Esophagus (tissue), 2 donors: ENCODE measurements at regions not wholly inside any gene's neighbourhood (a gene's known extent, or its start where the extent isn't known, plus 50 kb on each side); places are given as distances from the start of the nearest gene placed in this dataset.

Experiments
- H3K27ac ChIP-seq, 2 donors: one replicate each; pipeline ENCODE4 v1.5.1; 2013; ENCODE audit warnings: low read depth in 2 of 2, mild to moderate bottlenecking in 2 of 2, inconsistent platforms in 1 of 2, low read length in 1 of 2, moderate library complexity in 1 of 2
- H3K27me3 ChIP-seq, 2 donors: one replicate each; pipeline ENCODE4 v1.6.1; 2013; ENCODE audit warnings: low read length in 2 of 2, control low read depth in 1 of 2, mild to moderate bottlenecking in 1 of 2; ENCODE audit not compliant: insufficient read depth in 2 of 2, control insufficient read depth in 1 of 2
- H3K36me3 ChIP-seq, 2 donors: one replicate each; pipeline ENCODE4 v1.6.1; 2013; ENCODE audit warnings: low read length in 1 of 2; ENCODE audit not compliant: control insufficient read depth in 2 of 2, insufficient read depth in 2 of 2
- H3K4me1 ChIP-seq, 2 donors: one replicate each; pipeline ENCODE4 v1.6.1; 2013; ENCODE audit warnings: low read length in 1 of 2; ENCODE audit not compliant: control insufficient read depth in 2 of 2, insufficient read depth in 2 of 2
- H3K4me3 ChIP-seq, 2 donors: one replicate each; pipeline ENCODE4 v1.5.1; 2013; ENCODE audit warnings: low read length in 2 of 2, mild to moderate bottlenecking in 2 of 2, low read depth in 1 of 2, moderate library complexity in 1 of 2
- H3K9me3 ChIP-seq, 2 donors: one replicate each; pipeline ENCODE4 v1.6.1; 2013; ENCODE audit warnings: mild to moderate bottlenecking in 2 of 2, low read depth in 1 of 2, low read length in 1 of 2, moderate library complexity in 1 of 2; ENCODE audit not compliant: control insufficient read depth in 2 of 2, insufficient read depth in 1 of 2
- WGBS, 2 donors: extraction: QIAGEN DNeasy Blood & Tissue Kit; methylation state at CpG; one replicate each; pipeline ENCODE4 v1.1.7; 2013; 5-methylcytosine and 5-hydroxymethylcytosine counted together
- donor health status: healthy with polysubstance abuse.
- donor health status: Bipolar disorder and iron deficiency.

- Histone ChIP-seq H3K36me3 (no peaks in the 10 kb centered on the region), H3K27me3 (no peaks in the 10 kb centered on the region), H3K27ac (peak overlapping the region; percentile 39 to 66), H3K4me3 (no peak overlapping the region), H3K9me3 (no peaks in the 10 kb centered on the region), H3K4me1 (peaks cover 0 to 6% of the 10 kb centered on the region in 2 donors)
- WGBS, 2 donors = 50 to 56% methylated on average over 6 of the region's 6 CpGs
These were observed 210.2 kb upstream of the ACTBL2 start for GRCh38 chr5:57692582-57693487.

DNA sequence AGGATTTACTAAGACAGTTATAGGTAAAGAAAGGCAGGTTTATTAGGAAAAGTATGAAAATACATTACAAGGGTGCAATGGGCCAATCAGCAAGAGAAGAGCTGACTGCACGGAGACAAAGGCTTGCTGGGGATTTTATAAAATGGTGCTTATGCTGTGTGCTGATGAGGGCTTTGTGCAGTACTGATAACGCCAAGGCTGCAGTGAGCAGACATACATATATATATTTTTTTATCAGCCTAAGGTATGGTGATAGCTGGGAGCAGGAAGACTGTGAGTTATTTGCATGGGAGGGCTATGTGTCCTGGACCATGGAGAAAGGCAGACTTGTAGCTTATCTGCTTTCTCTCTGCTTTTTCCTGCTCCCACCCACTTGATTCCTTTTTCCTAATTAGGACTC is 208.1 kb upstream of the ACTBL2 start:
- Histone ChIP-seq H3K4me3 (no peak overlapping the region), H3K36me3 (no peaks in the 10 kb centered on the region), H3K27ac (no peak overlapping the region), H3K4me1 (peaks cover 0 to 6% of the 10 kb centered on the region in 2 donors), H3K9me3 (no peaks in the 10 kb centered on the region), H3K27me3 (no peaks in the 10 kb centered on the region)
- WGBS, 2 donors = 89 to 95% methylated on average over 2 of the region's 2 CpGs

DNA sequence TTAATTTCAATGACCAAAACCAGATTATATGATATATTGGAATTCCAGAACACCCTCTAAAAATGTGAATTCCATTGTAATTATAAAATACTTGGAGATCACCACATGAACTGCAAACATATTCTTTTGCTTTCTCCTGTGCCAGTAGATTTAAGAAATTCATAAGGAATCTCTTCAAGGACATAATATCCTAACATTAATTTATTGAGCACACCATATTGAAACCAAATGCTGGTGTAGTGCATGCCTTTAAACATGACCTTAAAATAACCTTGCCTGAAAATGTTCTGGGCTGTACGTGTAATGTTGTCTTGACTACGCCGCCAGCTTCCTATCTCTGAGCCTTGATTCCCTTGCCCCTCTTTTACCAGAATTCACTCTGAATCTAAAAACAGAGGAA is 205.0 kb upstream of the ACTBL2 start:
- Histone ChIP-seq H3K4me1 (no peaks in the 10 kb centered on the region), H3K9me3 (no peaks in the 10 kb centered on the region)
- 96 to 97% methylated on average over 3 of the region's 3 CpGs for WGBS, 2 donors

DNA sequence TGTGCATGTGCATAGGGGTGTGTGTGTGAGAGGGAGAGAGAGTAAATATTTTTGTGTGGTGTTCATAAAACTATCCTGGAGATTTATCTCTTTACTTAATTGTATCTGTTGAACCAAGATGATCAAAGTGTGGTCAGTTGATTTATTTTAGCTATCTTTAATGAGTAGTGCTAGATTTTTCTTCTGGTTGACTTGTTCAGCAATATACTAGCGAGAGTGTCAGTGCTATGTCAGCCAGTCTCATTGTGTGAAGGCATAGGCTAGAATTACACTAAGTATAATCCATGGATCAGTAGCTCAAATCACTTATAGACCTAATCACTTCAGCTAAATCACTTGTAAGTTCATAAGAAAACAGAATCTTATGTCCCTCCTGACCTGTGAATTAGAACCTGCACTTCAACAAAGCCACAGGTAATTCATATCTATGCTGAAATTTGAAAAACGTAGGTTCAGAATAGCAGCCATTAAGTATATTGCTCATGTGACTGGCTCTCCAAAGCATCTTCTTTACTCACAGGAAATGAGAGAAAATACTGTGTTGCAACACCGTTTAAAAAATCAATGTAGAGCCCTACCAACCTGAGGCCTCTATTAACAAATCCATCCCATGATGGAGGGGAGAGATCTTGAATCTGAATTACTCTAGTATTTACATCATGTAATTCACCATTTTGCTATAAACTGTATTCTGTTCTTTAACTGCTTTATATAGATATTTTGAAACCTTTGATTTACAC is 203.1 kb upstream of the ACTBL2 start:
- no peak overlapping the region for H3K4me3 ChIP-seq
- WGBS, 2 donors = 74 to 81% methylated on average over 3 of the region's 3 CpGs
- H3K27ac ChIP-seq = no peak overlapping the region
- H3K27me3 ChIP-seq = no peaks in the 10 kb centered on the region
- H3K4me1 ChIP-seq = peaks cover 0 to 3% of the 10 kb centered on the region in 2 donors
- H3K9me3 ChIP-seq = no peaks in the 10 kb centered on the region
- H3K36me3 ChIP-seq = no peaks in the 10 kb centered on the region

More for the DNA sequence above, 205.0 kb upstream of the ACTBL2 start:
- no peak overlapping the region for H3K4me3 ChIP-seq
- no peaks in the 10 kb centered on the region for H3K36me3 ChIP-seq
- H3K27ac ChIP-seq = no peak overlapping the region
- H3K27me3 ChIP-seq = no peaks in the 10 kb centered on the region

DNA sequence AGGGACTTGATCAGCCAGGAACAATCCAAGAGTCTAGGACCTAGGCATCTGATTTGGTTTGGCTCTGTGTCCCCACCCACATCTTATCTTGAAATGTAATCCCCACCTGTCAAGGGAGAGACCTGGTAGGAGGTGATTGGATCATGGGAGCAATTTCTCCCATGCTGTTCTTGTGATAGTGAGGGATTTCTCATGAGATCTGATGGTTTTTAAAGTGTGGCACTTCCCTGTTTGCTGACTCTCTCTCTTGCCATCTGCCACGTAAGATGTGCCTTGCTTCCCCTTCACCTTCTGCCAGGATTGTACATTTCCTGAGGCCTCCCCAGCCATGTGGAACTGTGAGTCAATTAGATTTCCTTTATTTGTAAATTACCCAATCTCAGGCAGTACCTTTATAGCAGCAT is 201.7 kb upstream of the ACTBL2 start:
- Histone ChIP-seq H3K27me3 (no peaks in the 10 kb centered on the region), H3K36me3 (no peaks in the 10 kb centered on the region), H3K4me1 (peaks cover 0 to 3% of the 10 kb centered on the region in 2 donors), H3K27ac (peak overlapping the region; percentile 27 to 37), H3K4me3 (no peak overlapping the region), H3K9me3 (no peaks in the 10 kb centered on the region)
- 62 to 69% methylated on average over 1 of the region's 1 CpG for WGBS, 2 donors

DNA sequence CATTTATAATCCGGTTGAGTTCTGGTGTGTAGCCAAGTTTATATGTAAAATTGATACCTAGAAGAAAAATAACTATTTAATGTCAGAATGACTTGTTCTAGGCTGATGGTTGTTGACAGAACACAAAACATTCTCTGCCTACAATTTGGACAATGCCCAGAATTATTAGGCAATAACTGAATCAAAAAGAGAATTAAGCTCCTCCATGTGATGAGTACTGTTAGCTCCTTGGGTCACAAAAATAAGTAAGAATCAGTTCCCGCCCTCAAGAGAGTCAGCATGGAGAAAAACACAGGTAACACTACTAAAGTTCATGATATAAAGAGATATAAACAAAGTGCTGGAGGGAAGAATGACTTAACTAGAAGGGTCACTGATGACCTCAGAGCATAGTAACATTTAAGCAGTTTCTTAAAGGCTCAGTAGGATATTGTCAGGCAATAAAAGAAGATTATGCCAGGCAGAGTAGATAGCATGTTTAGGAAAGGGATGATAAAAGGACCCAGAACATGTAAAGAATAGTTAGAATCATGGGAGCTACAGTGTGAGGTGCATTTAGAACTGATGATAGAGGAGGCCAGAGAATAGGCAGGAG is 200.5 kb upstream of the ACTBL2 start:
- Histone ChIP-seq H3K27me3 (no peaks in the 10 kb centered on the region), H3K4me3 (no peak overlapping the region), H3K36me3 (no peaks in the 10 kb centered on the region), H3K4me1 (peaks cover 0 to 3% of the 10 kb centered on the region in 2 donors), H3K27ac (no peak overlapping the region), H3K9me3 (no peaks in the 10 kb centered on the region)
- 48 to 59% methylated on average over 2 of the region's 2 CpGs for WGBS, 2 donors

DNA sequence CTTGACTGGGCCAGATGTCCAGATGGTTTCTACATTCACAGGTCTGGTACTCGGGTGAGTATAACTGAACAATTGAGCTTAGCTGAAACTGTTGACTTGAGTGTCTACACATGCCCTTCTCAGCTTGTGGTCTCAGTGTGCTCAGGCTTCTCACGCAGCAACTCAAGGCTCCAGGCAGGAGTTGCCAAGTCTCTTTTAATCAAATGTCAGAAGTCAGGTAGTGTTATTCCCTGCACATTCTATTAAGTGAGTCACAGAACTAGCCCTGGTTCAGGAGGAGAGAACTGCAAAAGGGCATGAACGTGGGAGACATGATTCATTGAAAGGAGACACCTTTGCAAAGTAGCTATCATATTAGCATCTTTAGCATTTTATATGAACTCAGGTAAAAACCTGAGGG is 199.3 kb upstream of the ACTBL2 start:
- H3K27ac ChIP-seq = no peak overlapping the region
- H3K4me1 ChIP-seq = peaks cover 0 to 3% of the 10 kb centered on the region in 2 donors
- no peaks in the 10 kb centered on the region for H3K27me3 ChIP-seq
- no peaks in the 10 kb centered on the region for H3K9me3 ChIP-seq
- 74 to 75% methylated on average over 3 of the region's 3 CpGs for WGBS, 2 donors
- H3K4me3 ChIP-seq = no peak overlapping the region
- no peaks in the 10 kb centered on the region for H3K36me3 ChIP-seq

DNA sequence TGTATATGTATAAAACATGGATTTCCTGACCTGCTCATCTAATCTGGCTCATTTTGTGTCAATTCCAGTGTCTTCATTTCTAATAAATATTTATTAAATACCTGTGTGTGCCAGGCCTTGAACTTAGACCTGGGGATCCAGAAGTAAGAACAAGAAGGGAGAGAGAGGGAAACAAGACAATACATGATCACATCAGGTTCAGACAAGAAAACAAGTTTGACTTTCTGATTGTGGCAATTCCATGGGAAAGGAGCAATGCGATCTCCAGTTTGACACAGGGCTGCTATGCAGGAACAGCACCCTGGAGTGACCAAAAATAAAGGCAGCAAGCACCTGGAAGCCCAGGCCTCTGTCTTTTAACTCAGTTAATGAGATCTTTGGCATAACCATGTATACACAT is 198.1 kb upstream of the ACTBL2 start:
- Histone ChIP-seq H3K4me3 (no peak overlapping the region), H3K9me3 (no peaks in the 10 kb centered on the region), H3K4me1 (peaks cover 0 to 3% of the 10 kb centered on the region in 2 donors), H3K27ac (no peak overlapping the region), H3K36me3 (no peaks in the 10 kb centered on the region), H3K27me3 (no peaks in the 10 kb centered on the region)
- WGBS, 2 donors = 50 to 56% methylated on average over 1 of the region's 1 CpG

- Histone ChIP-seq H3K27ac (no peak overlapping the region), H3K36me3 (no peaks in the 10 kb centered on the region), H3K27me3 (no peaks in the 10 kb centered on the region), H3K4me1 (peaks cover 0 to 3% of the 10 kb centered on the region in 2 donors), H3K4me3 (no peak overlapping the region), H3K9me3 (no peaks in the 10 kb centered on the region)
These were observed 194.6 kb upstream of the ACTBL2 start for GRCh38 chr5:57677235-57677634.
